Natural killer cell (primary cell): ENCODE measurements at regions not wholly inside any gene's neighbourhood (a gene's known extent, or its start where the extent isn't known, plus 50 kb on each side); places are given as distances from the start of the nearest gene placed in this dataset.

Source experiments
- ATAC-seq, 3 donors: fragments of 150-1000 bp in 2 of 3; fragments of 200-7000 bp in 1 of 3; cut with Tn5 transposase; 1 replicate in 1 of 3; 2 replicates in 2 of 3; pipeline ENCODE4 v1.10.0; 2021; ENCODE audit warnings: mild to moderate bottlenecking in 2 of 3, moderate library complexity in 2 of 3
- DNase-seq, 2 donors: peaks; one replicate each; pipeline versions ENCODE4 v3.0.0 to v3.0.0-alpha.2; 2013 to 2021; ENCODE audit warnings: mixed read lengths in 1 of 2
- H3K27ac ChIP-seq: one replicate; pipeline ENCODE4 v1.5.1; 2013; ENCODE audit warnings: mild to moderate bottlenecking, low read length
- H3K27me3 ChIP-seq: one replicate; pipeline ENCODE4 v1.6.1; 2013; ENCODE audit warnings: low read length; ENCODE audit not compliant: control insufficient read depth, insufficient read depth
- H3K36me3 ChIP-seq: one replicate; pipeline ENCODE4 v1.6.1; 2013; ENCODE audit warnings: low read length; ENCODE audit not compliant: control insufficient read depth, insufficient read depth
- H3K4me1 ChIP-seq: one replicate; pipeline ENCODE4 v1.6.1; 2013; ENCODE audit warnings: low read length; ENCODE audit not compliant: control insufficient read depth, insufficient read depth
- H3K4me3 ChIP-seq: one replicate; pipeline ENCODE4 v1.5.1; 2013; ENCODE audit warnings: low read length
- H3K9me3 ChIP-seq: one replicate; pipeline ENCODE4 v1.6.1; 2013; ENCODE audit warnings: low read length; ENCODE audit not compliant: control insufficient read depth, insufficient read depth
- H3K27ac Mint-ChIP-seq, 2 donors: one replicate each; pipeline ENCODE4 v1.8.0; 2022; ENCODE audit warnings: mild to moderate bottlenecking in 2 of 2, mixed read lengths in 2 of 2, moderate library complexity in 1 of 2
- H3K27me3 Mint-ChIP-seq, 2 donors: one replicate each; pipeline ENCODE4 v1.8.0; 2022; ENCODE audit warnings: low read depth in 2 of 2, mixed read lengths in 2 of 2
- H3K36me3 Mint-ChIP-seq: one replicate; pipeline ENCODE4 v1.8.0; 2022; ENCODE audit warnings: mixed read lengths
- H3K4me1 Mint-ChIP-seq, 2 donors: one replicate each; pipeline ENCODE4 v1.8.0; 2022; ENCODE audit warnings: mixed read lengths in 2 of 2
- H3K4me3 Mint-ChIP-seq: one replicate; pipeline ENCODE4 v1.8.0; 2022; ENCODE audit warnings: mild to moderate bottlenecking, moderate library complexity, mixed read lengths
- H3K9me3 Mint-ChIP-seq, 2 donors: one replicate each; pipeline ENCODE4 v1.8.0; 2022; ENCODE audit warnings: mixed read lengths in 2 of 2
- CTCF ChIP-seq: fragments of 200-600 bp; IDR thresholded peaks from one replicate; pipeline ENCODE4 v1.8.0; 2022; ENCODE audit warnings: antibody characterized with exemption
- WGBS: methylation state at CpG from one replicate; pipeline ENCODE4 v1.1.7; 2013; ENCODE audit warnings: missing lambda C conversion rate; ENCODE audit not compliant: insufficient coverage; 5-methylcytosine and 5-hydroxymethylcytosine counted together
- intact Hi-C: fragments of 100-400 bp; cut with micrococcal nuclease; formaldehyde crosslinking; loops from one replicate; pipeline ENCODE4 v1.14.2; 2022

- no peaks in the 10 kb centered on the region for H3K27me3 ChIP-seq
- no peak for TF ChIP-seq CTCF
- H3K4me1 ChIP-seq = no peaks in the 10 kb centered on the region
- DNase-seq (no peak), ATAC-seq (no peak)
- H3K4me3 ChIP-seq = no peak overlapping the region
- H3K4me3 Mint-ChIP-seq = no peak overlapping the region
- peaks cover 18 to 29% of the 10 kb centered on the region in 2 donors for H3K9me3 Mint-ChIP-seq
- no peaks in the 10 kb centered on the region for H3K9me3 ChIP-seq
- H3K27ac ChIP-seq = no peak overlapping the region
- no peaks in the 10 kb centered on the region for H3K36me3 ChIP-seq
- no peaks in the 10 kb centered on the region for H3K27me3 Mint-ChIP-seq
- H3K36me3 Mint-ChIP-seq = peaks cover 10% of the 10 kb centered on the region
- no peak overlapping the region for H3K27ac Mint-ChIP-seq
- no peaks in the 10 kb centered on the region for H3K4me1 Mint-ChIP-seq
- intact Hi-C loops = no loop called here
Observed at GRCh38 chr2:52139241-52139640, 1107.3 kb upstream of the NRXN1 start.

GRCh38 chr2:52135235-52135634 is 1103.3 kb upstream of the NRXN1 start:
- Histone ChIP-seq H3K4me1 (no peaks in the 10 kb centered on the region), H3K9me3 (no peaks in the 10 kb centered on the region), H3K36me3 (no peaks in the 10 kb centered on the region), H3K27ac (no peak overlapping the region), H3K4me3 (no peak overlapping the region), H3K27me3 (no peaks in the 10 kb centered on the region)
- TF ChIP-seq CTCF = no peak
- no CpG with 5 or more reads among the region's 2 CpGs for WGBS
- intact Hi-C loops = no loop called here
- Mint-ChIP-seq H3K4me3 (no peak overlapping the region), H3K4me1 (no peaks in the 10 kb centered on the region), H3K27me3 (no peaks in the 10 kb centered on the region), H3K27ac (no peak overlapping the region), H3K36me3 (peaks cover 10% of the 10 kb centered on the region), H3K9me3 (peaks cover 18 to 42% of the 10 kb centered on the region in 2 donors)
- DNase-seq (no peak), ATAC-seq (no peak)

- Mint-ChIP-seq H3K9me3 (peaks cover 11 to 22% of the 10 kb centered on the region in 2 donors), H3K27me3 (no peaks in the 10 kb centered on the region), H3K4me3 (no peak overlapping the region), H3K4me1 (no peaks in the 10 kb centered on the region), H3K36me3 (no peaks in the 10 kb centered on the region), H3K27ac (no peak overlapping the region)
- H3K4me1 ChIP-seq = no peaks in the 10 kb centered on the region
- no peak for DNase-seq
- no peak overlapping the region for H3K27ac ChIP-seq
- intact Hi-C loops = no loop called here
- no peak for ATAC-seq
- H3K27me3 ChIP-seq = no peaks in the 10 kb centered on the region
- no peak for TF ChIP-seq CTCF
- no peaks in the 10 kb centered on the region for H3K36me3 ChIP-seq
- no peak overlapping the region for H3K4me3 ChIP-seq
- no peaks in the 10 kb centered on the region for H3K9me3 ChIP-seq
- WGBS = 76% methylated on average over 2 of the region's 3 CpGs
Observed at GRCh38 chr2:52128081-52128480, 1096.1 kb upstream of the NRXN1 start.

GRCh38 chr2:52127527-52127926 is 1095.6 kb upstream of the NRXN1 start:
- Mint-ChIP-seq H3K4me1 (no peaks in the 10 kb centered on the region), H3K36me3 (no peaks in the 10 kb centered on the region), H3K4me3 (no peak overlapping the region), H3K27me3 (no peaks in the 10 kb centered on the region), H3K9me3 (peaks cover 9 to 20% of the 10 kb centered on the region in 2 donors), H3K27ac (no peak overlapping the region)
- no peaks in the 10 kb centered on the region for H3K4me1 ChIP-seq
- H3K4me3 ChIP-seq = no peak overlapping the region
- intact Hi-C loops = no loop called here
- H3K36me3 ChIP-seq = no peaks in the 10 kb centered on the region
- no peaks in the 10 kb centered on the region for H3K27me3 ChIP-seq
- no peak for TF ChIP-seq CTCF
- WGBS = 77% methylated on average over 1 of the region's 1 CpG
- H3K9me3 ChIP-seq = no peaks in the 10 kb centered on the region
- ATAC-seq = no peak
- H3K27ac ChIP-seq = no peak overlapping the region
- no peak for DNase-seq
